ENCODE measurements at regions not wholly inside any gene's neighbourhood (a gene's known extent, or its start where the extent isn't known, plus 50 kb on each side); places are given as distances from the start of the nearest gene placed in this dataset.

GRCh38 chr20:60087563-60088105, 129.4 kb downstream of the CDH26 start:
- no peaks in the 10 kb centered on the region for H3K4me1 ChIP-seq (replicated peaks in 1 of 4; ENCODE audit: control insufficient read depth in 3 of 4, insufficient read depth in 4 of 4, low read length in 3 of 4)
- H2AK5ac ChIP-seq (ENCODE audit: low read depth, low read length), result no peak overlapping the region
- FAIRE-seq, result no peak
- no peak overlapping the region for H3K14ac ChIP-seq (ENCODE audit: insufficient read length)
- H2BK5ac ChIP-seq (ENCODE audit: low read depth, low read length), result no peak overlapping the region
- no peak for TF ChIP-seq CTCF (IDR thresholded peaks at IDR 0.05; ENCODE audit: control extremely low read depth in 1 of 3, insufficient read depth in 1 of 3, low read depth in 1 of 3, low read length in 3 of 3)
- no peak for TF ChIP-seq JUND (IDR thresholded peaks at IDR 0.05; ENCODE audit: low read length)
- H3K9ac ChIP-seq (replicated peaks in 1 of 4; ENCODE audit: extremely low read depth in 1 of 4, low read depth in 3 of 4, low read length in 3 of 4), result no peak overlapping the region
- H3K4ac ChIP-seq (replicated peaks; ENCODE audit: insufficient read length, low read depth, low read length), result no peak overlapping the region
- no peaks in the 10 kb centered on the region for H3K79me1 ChIP-seq (ENCODE audit: low read depth, low read length)
- no peak overlapping the region for H2BK15ac ChIP-seq (ENCODE audit: low read length)
- no peak overlapping the region for H2BK120ac ChIP-seq (replicated peaks; ENCODE audit: low read depth, low read length)
- H3K27ac ChIP-seq (ENCODE audit: low read depth, low read length), result no peak overlapping the region
- peaks cover 0 to 11% (median 2%) of the 10 kb centered on the region in 4 experiments; a peak in 3 of 7 replicates for H3K27me3 ChIP-seq (replicated peaks in 1 of 4; ENCODE audit: control insufficient read depth in 3 of 4, extremely low read depth in 1 of 4, insufficient read depth in 3 of 4, low read length in 3 of 4)
- peaks cover 5 to 10% of the 10 kb centered on the region in 2 experiments for H3K9me3 ChIP-seq (ENCODE audit: insufficient read depth in 2 of 2, low read depth in 1 of 2, low read length in 1 of 2)
- H3K36me3 ChIP-seq (ENCODE audit: control insufficient read depth in 2 of 4, insufficient read depth in 4 of 4, low read length in 3 of 4), result no peaks in the 10 kb centered on the region
- H3K4me3 ChIP-seq (ENCODE audit: extremely low read depth in 1 of 4, insufficient read depth in 2 of 4, low read depth in 3 of 4, low read length in 4 of 4), result no peak overlapping the region
- no peak overlapping the region for H3K23ac ChIP-seq (ENCODE audit: insufficient read length)
- H3K18ac ChIP-seq (ENCODE audit: extremely low read depth, low read length), result no peak overlapping the region
- H3K4me2 ChIP-seq (ENCODE audit: insufficient read depth in 1 of 2, low read depth in 2 of 2, low read length in 2 of 2), result no peak overlapping the region
- H4K20me1 ChIP-seq (replicated peaks in 1 of 2; ENCODE audit: control insufficient read depth in 1 of 2, insufficient read depth in 2 of 2, low read length in 2 of 2), result no peaks in the 10 kb centered on the region
- CTCF ChIA-PET (ENCODE audit: partially characterized antibody), result no interaction called here
- no peak overlapping the region for H2AFZ ChIP-seq (ENCODE audit: low read length)
- no peak overlapping the region for H2BK20ac ChIP-seq (ENCODE audit: low read length)
- no peak overlapping the region for H3K56ac ChIP-seq (replicated peaks; ENCODE audit: insufficient read length, low read depth, low read length)
- H4K8ac ChIP-seq (ENCODE audit: extremely low read depth, insufficient read depth, low read length), result no peak overlapping the region
- POLR2A ChIA-PET (ENCODE audit: partially characterized antibody), result no interaction called here
- H3K79me2 ChIP-seq (ENCODE audit: control insufficient read depth in 1 of 2, insufficient read depth in 2 of 2, low read length in 2 of 2), result no peaks in the 10 kb centered on the region
- no peak overlapping the region for H4K5ac ChIP-seq (ENCODE audit: insufficient read length, low read depth, low read length)
- H2BK12ac ChIP-seq (ENCODE audit: low read depth, low read length), result no peak overlapping the region
- no peak for DNase-seq (ENCODE audit: low read depth in 1 of 2, low spot score in 2 of 2)
- no peaks in the 10 kb centered on the region for H3K23me2 ChIP-seq (ENCODE audit: low read depth, low read length)
- H4K91ac ChIP-seq (replicated peaks; ENCODE audit: insufficient read length, low read length), result no peak overlapping the region
- 97% methylated on average over 29 of the region's 60 CpGs; no CpG with 5 or more reads in 1 of the 2 experiments for WGBS, 2 experiments (ENCODE audit: extremely low coverage in 1 of 2, insufficient coverage in 1 of 2, insufficient read length in 1 of 2, insufficient replicate concordance in 2 of 2, low coverage in 1 of 2, low lambda C conversion rate in 2 of 2, missing lambda C conversion rate in 1 of 2)

Measured in H1 (cell line).